ENCODE measurements at regions not wholly inside any gene's neighbourhood (a gene's known extent, or its start where the extent isn't known, plus 50 kb on each side); places are given as distances from the start of the nearest gene placed in this dataset.

DNA sequence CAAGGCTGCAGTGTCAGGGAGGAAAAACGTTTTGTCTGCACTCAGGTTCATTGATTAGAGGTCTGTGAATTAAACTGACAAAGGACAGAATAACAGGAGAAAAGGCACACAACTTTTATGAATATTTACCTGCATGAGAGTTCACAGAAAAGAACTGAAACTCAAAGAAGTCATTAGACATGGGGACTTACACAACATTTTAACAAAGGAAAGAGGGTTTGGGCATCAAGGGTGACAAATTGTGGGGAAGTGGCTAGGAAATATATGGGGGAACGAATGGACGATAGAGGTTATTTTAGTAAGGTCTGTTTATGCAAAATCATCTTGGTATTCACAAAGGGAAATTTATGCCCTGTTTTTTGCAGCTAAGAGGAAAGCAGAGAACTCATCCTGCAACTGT lies 65.6 kb upstream of the C15orf39 start:
- DNase-seq: no peak

GRCh38 chr15:75136758-75137157 lies 64.9 kb upstream of the C15orf39 start:
- DNase-seq: no peak

DNA sequence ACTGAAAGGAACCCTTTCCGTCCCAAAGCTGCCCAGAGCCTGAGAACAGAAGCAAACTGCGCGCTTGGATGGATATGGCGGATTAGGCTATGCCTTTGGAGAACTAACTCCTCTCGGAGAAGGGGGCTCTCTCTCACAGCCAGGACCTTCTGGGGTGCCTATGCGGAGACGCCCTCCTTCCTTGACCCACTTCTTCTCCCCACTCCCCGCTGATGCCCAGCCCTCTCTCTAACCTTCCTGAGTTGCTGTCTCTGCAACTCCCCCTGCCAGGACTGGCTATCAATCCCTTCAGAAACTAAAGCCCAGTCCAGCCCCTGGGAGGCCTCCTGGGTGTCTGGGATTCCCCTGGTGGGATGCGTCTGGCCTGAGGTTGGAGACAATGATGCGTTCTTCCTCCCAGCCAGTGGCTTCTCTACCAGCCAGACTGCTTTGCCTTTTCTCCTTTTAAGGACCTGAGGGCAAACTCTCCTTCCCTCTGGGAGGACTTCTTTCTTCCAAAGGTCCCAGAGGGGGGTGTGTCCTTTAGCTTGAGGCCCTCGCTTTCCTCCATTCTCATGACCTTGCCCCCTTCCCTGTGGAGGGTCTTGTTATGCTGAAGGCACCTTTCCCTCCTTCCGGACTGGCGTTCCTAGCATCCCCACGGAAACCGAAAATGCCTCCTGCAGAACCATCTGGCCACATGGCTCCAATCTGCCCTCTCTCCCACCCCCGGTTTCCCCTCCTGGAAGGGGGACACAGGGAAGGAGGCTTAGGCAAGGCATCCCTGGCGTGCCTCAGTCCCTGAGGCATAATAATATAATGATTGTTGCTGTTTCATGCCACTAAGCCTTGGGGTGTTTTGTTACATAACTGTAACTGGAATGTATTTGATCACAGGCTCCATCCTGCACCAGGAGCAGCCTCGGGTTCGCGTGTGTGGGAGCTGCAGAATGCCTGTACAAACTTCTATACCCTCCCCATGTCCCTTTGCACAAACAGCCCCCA lies 63.4 kb upstream of the C15orf39 start:
- no peak for DNase-seq

DNA sequence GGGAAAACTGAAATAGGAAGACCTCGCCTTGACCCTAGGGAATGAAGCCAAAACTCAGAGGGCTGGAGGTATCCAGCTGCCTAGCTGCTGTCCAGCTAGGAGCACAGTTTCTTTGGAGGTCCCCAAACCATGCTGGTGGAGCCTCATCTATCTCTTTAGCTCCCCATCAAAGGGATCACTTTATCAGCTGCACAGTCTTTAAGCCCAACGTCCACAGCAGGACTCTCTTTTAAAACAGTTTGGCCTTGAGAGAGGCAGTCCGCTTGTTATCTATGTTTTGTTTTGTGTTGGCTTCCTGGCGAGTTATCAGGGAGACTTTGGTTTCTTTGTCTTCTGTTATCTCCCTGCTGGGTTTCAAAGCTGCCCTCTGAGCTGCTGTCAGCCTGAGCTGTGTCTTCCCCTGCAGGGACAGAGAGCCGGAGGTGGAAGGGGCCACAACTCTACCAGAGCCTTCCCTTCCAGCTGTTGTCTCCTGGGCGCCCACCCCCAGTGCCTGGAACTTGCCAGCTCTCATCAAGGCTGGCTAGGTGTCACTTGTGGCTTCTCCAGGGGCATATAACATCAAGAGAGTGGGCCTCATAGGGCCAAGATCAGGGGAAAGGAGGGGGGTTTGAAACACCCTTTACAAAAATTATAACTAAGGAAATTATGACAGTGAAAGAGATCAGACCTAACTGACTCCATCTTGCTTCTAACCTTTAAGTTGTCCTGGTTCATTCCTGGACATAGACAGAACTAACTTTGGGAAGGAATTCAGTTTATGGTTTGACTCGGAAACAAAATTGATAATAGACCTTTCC lies 61.4 kb upstream of the C15orf39 start:
- DNase-seq: no peak

- DNase-seq: no peak
These were observed 59.2 kb upstream of the C15orf39 start for GRCh38 chr15:75142499-75142898.

DNA sequence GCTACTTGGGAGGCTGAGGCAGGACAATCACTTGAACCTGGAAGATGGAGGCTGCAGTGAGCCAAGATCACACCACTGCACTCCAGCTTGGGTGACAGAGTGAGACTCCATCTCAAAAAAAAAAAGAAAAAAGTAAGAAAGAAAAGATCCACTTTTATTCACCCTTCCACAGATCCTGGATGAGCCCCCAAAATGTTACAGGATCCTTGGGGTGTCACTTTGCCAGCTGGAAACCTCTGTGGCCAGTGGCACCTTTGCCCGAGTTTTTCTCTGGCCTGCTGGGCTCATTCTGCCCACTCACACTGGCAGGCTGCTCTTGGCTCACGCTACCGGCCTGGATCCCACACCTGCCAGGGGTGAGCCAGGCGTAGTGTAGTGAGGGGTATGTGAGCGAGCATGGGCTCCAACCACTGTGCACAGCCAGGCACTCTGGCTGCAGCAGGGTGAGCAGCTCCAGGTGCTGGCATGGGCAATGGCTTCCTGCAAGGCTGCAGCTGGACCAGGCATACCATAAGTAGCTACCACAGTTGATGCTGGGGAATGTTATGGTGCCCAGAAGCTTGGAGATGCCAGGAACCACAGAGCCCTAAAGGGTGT lies 57.8 kb upstream of the C15orf39 start:
- DNase-seq: no peak

DNA sequence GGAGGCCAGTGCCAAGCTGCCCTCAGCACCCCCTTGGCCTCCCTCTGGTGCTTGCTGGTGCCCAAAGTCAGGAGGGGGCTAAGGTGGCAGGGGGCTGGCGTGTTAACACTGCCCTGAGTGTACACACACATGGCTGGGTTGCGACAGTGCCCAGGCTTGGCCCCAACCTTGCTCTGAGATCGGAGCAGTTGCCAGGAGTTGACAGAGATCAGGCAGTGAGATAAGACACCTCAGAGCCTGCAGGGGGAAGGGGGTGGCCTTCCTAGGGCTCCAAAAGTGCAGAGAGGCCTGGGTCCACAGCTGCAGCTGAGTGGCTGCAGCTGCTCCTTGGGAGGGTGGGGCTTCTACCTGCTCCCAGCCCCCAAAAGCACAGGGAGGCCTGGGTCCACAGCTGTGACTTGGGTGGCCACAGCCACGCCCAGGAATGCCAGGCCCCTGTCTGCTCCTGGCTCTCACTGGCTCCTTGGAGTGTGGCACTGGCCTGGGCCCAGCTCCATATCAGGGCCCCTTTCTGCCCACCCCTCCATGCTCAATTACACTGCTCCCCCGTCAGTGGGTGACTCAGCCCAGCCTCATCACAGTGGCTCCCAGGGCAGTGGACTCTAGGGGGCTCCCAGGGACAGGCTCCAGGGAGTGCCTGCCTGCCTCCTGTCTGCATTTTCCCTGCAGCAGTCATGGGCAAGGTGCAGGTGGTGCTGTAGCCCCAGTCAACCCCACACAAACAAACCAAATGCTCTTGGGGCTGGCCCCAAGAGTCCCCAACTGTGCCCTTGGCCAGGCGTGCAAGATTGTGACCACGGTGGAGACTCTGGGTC lies 56.4 kb upstream of the C15orf39 start:
- DNase-seq: no peak

DNA sequence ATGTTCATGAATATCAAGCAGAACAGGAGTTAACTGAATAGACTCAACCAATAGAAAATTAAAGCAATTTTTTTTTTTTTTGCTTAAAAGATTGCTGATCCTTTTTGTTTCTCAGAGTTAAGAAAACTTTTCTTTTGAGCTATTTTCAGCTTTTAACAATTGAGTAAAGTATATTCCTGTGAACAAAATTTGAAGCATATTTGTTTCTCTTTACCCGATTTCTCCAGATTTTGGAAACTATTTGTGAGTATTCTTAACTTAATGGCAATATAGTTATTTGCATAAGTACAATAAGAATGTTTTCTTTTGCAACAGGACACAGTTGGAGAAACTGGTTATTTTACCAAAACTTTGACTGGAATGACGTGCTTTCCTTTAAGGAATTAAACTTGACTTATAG lies 53.4 kb upstream of the C15orf39 start:
- no peak for DNase-seq

DNA sequence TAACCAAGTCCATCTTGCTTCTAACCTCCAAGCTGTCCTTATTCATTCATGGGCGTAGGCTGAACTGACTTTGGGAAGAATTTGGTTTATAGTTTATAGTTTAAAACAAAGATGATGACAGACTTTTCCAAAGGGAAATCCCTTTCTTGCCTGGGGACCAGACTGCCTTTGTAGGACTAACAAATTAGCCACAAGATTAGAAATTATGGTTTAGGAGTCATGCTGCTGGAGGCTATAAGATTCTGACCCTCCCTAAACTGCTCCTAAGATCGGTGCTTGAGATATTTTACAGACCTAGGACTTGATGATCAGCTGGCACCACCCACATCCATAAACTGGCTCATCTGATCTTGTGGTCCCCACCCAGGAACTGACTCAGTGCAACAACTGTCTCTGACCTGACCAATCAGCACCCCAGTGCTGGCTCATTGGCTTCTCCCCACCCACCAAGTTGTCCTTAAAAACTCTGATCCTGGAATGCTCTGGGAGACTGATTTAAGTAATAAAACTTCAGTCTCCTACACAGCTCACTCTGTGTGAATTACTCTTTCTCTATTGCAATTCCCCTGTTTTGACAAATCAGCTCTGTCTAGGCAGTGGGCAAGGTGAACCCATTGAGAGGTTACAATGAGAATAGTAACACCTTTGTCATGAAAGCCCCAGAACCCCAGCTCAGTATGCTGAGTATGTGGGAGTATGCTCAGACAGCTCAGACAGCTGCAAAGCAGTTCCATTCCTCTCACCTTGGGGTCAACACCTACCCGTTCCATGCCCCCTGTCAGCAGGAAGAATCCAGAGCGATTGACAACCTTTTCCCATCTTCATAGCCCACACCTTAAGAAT lies 51.6 kb upstream of the C15orf39 start:
- DNase-seq: no peak

GRCh38 chr15:75151214-75152128 lies 50.2 kb upstream of the C15orf39 start:
- DNase-seq: no peak
